ENCODE measurements at regions not wholly inside any gene's neighbourhood (a gene's known extent, or its start where the extent isn't known, plus 50 kb on each side); places are given as distances from the start of the nearest gene placed in this dataset.

GRCh38 chr1:39148942-39149341 is 55.6 kb upstream of the MACF1 start:
- Histone ChIP-seq H4K20me1 (ENCODE audit: control insufficient read depth, insufficient read depth) (no peaks in the 10 kb centered on the region; the same call in 1 of the 2 replicates), H3K9ac (ENCODE audit: control insufficient read depth, insufficient read depth, low read length) (no peak overlapping the region), H3K4me2 (ENCODE audit: control insufficient read depth, insufficient read depth) (no peak overlapping the region), H3K4me1 (ENCODE audit: control insufficient read depth, insufficient read depth, low read length) (no peaks in the 10 kb centered on the region), H3K79me2 (ENCODE audit: control insufficient read depth, insufficient read depth, low read length) (peaks cover 11% of the 10 kb centered on the region), H3K27ac (ENCODE audit: control insufficient read depth, insufficient read depth) (no peak overlapping the region), H3K4me3 (no peak overlapping the region), H3K36me3 (ENCODE audit: control insufficient read depth in 2 of 2, insufficient read depth in 2 of 2, low read length in 1 of 2) (no peaks in the 10 kb centered on the region), H3K9me3 (replicated peaks; ENCODE audit: control insufficient read depth, insufficient read depth, low read length) (no peaks in the 10 kb centered on the region), H2AFZ (ENCODE audit: control insufficient read depth, low read depth, low read length) (no peak overlapping the region), H3K27me3 (replicated peaks in 1 of 2; ENCODE audit: control insufficient read depth in 2 of 2, insufficient read depth in 2 of 2, low read length in 1 of 2) (no peaks in the 10 kb centered on the region)
- intact Hi-C loops (cut with micrococcal nuclease; ENCODE audit: unreplicated experiment) (no loop called here), in situ Hi-C loops (cut with MboI) (no loop called here)
- FAIRE-seq (no peak), DNase-seq (ENCODE audit: low read depth, low spot score) (no peak), ATAC-seq (no peak)
- ChIA-PET CTCF (no interaction called here), SMC1A (ENCODE audit: uncharacterized antibody, unreplicated experiment) (no interaction called here), POLR2A (no interaction called here), RAD21 (ENCODE audit: unreplicated experiment) (no interaction called here)
- BruUV-seq (replicated peaks): no TSS peak
- no peak for TF ChIP-seq ESRRA (IDR thresholded peaks at IDR 0.05; ENCODE audit: low read length)
- WGBS (ENCODE audit: insufficient coverage, insufficient replicate concordance, low lambda C conversion rate, missing lambda C conversion rate): 75% methylated on average over 4 of the region's 4 CpGs

- Histone ChIP-seq H3K79me2 (ENCODE audit: control insufficient read depth, insufficient read depth, low read length) (peaks cover 11% of the 10 kb centered on the region), H3K9ac (ENCODE audit: control insufficient read depth, insufficient read depth, low read length) (no peak overlapping the region), H3K4me3 (no peak overlapping the region), H3K9me3 (replicated peaks; ENCODE audit: control insufficient read depth, insufficient read depth, low read length) (no peaks in the 10 kb centered on the region), H3K27me3 (replicated peaks in 1 of 2; ENCODE audit: control insufficient read depth in 2 of 2, insufficient read depth in 2 of 2, low read length in 1 of 2) (no peaks in the 10 kb centered on the region), H3K4me2 (ENCODE audit: control insufficient read depth, insufficient read depth) (no peak overlapping the region), H3K36me3 (ENCODE audit: control insufficient read depth in 2 of 2, insufficient read depth in 2 of 2, low read length in 1 of 2) (no peaks in the 10 kb centered on the region), H3K4me1 (ENCODE audit: control insufficient read depth, insufficient read depth, low read length) (no peaks in the 10 kb centered on the region), H4K20me1 (ENCODE audit: control insufficient read depth, insufficient read depth) (no peaks in the 10 kb centered on the region; the same call in 1 of the 2 replicates), H2AFZ (ENCODE audit: control insufficient read depth, low read depth, low read length) (no peak overlapping the region), H3K27ac (ENCODE audit: control insufficient read depth, insufficient read depth) (no peak overlapping the region)
- ATAC-seq (no peak), FAIRE-seq (no peak), DNase-seq (ENCODE audit: low read depth, low spot score) (no peak)
- ChIA-PET POLR2A (no interaction called here), SMC1A (ENCODE audit: uncharacterized antibody, unreplicated experiment) (no interaction called here), CTCF (interaction anchor here (0.6 kb wide), 1 partner anchor 11 kb away, joined by 3 read pairs; no protein-coding TSS in a partner anchor), RAD21 (ENCODE audit: unreplicated experiment) (no interaction called here)
- intact Hi-C loops (cut with micrococcal nuclease; ENCODE audit: unreplicated experiment): no loop called here
- WGBS (ENCODE audit: insufficient coverage, insufficient replicate concordance, low lambda C conversion rate, missing lambda C conversion rate): 69% methylated on average over 4 of the region's 4 CpGs
- in situ Hi-C loops (cut with MboI): no loop called here
- TF ChIP-seq STAT1 (conservative IDR thresholded peaks at IDR 0.05) (no peak), SRF (IDR thresholded peaks at IDR 0.05; ENCODE audit: low read depth in 2 of 2, low read length in 2 of 2) (no peak), PKNOX1 (IDR thresholded peaks at IDR 0.05) (no peak), ATF2 (IDR thresholded peaks at IDR 0.05; ENCODE audit: low read length) (no peak), GABPA (IDR thresholded peaks at IDR 0.05; ENCODE audit: low read depth) (no peak), BCL3 (IDR thresholded peaks at IDR 0.05; ENCODE audit: borderline replicate concordance, insufficient read depth, low read depth, low read length, poor library complexity, severe bottlenecking) (no peak), SMAD1 (IDR thresholded peaks at IDR 0.05; ENCODE audit: low read depth, partially characterized antibody) (no peak), BMI1 (IDR thresholded peaks at IDR 0.05; ENCODE audit: borderline replicate concordance) (no peak), DPF2 (IDR thresholded peaks at IDR 0.05) (no peak), NRF1 (conservative IDR thresholded peaks at IDR 0.05; ENCODE audit: low read depth, low read length) (no peak), NR2C1 (IDR thresholded peaks at IDR 0.05) (no peak), GATAD2B (conservative IDR thresholded peaks at IDR 0.05; ENCODE audit: low read depth) (no peak), ASH2L (IDR thresholded peaks at IDR 0.05; ENCODE audit: borderline replicate concordance, low read depth) (no peak), EED (IDR thresholded peaks at IDR 0.05; ENCODE audit: low read depth) (no peak), RFX5 (IDR thresholded peaks at IDR 0.05; ENCODE audit: low read depth, low read length) (no peak), POU2F2 (IDR thresholded peaks at IDR 0.05; ENCODE audit: borderline replicate concordance, low read depth, low read length) (no peak)
- no TSS peak for BruUV-seq (replicated peaks)
These were observed 55.0 kb upstream of the MACF1 start for GRCh38 chr1:39149509-39149908.

Data from GM12878 (cell line).